Smooth muscle cell (in vitro differentiated cells): ENCODE measurements at regions not wholly inside any gene's neighbourhood (a gene's known extent, or its start where the extent isn't known, plus 50 kb on each side); places are given as distances from the start of the nearest gene placed in this dataset.
"Not testable (repeated sequence)": the region's sequence is repeated elsewhere in the genome, so short reads cannot be mapped to it uniquely, and the experiment has no call there.

Experiments used
- DNase-seq: peaks from one replicate; lab custom pipeline; 2025; ENCODE audit not compliant: unreplicated experiment; lab: John Stamatoyannopoulos, UW
- H2AFZ ChIP-seq: fragments of 200-600 bp; sonication (generic); 2 replicates; pipeline ENCODE4 v1.6.0; 2016; ENCODE audit warnings: antibody characterized with exemption, low read depth, mild to moderate bottlenecking
- H3F3A ChIP-seq: fragments of 200-600 bp; sonication (generic); 2 replicates; pipeline ENCODE4 v1.6.0; 2017; ENCODE audit warnings: antibody characterized with exemption, low read depth
- H3K27ac ChIP-seq: fragments of 200-600 bp; sonication (generic); 2 replicates; pipeline ENCODE4 v1.5.1; 2016; ENCODE audit warnings: low read depth, mild to moderate bottlenecking
- H3K27me3 ChIP-seq: fragments of 200-600 bp; sonication (generic); 2 replicates; pipeline ENCODE4 v1.6.1; 2016; ENCODE audit warnings: low read depth, mild to moderate bottlenecking
- H3K36me3 ChIP-seq: fragments of 200-600 bp; sonication (generic); 2 replicates; pipeline ENCODE4 v1.5.1; 2016; ENCODE audit warnings: low read depth
- H3K4me1 ChIP-seq: fragments of 200-600 bp; sonication (generic); 2 replicates; pipeline ENCODE4 v1.5.1; 2016; ENCODE audit warnings: low read depth
- H3K4me2 ChIP-seq: fragments of 200-600 bp; sonication (generic); 2 replicates; pipeline ENCODE4 v1.6.0; 2016; ENCODE audit warnings: mild to moderate bottlenecking
- H3K4me3 ChIP-seq: fragments of 200-600 bp; sonication (generic); 2 replicates; pipeline ENCODE4 v1.5.1; 2016; ENCODE audit warnings: mild to moderate bottlenecking
- H3K79me2 ChIP-seq: fragments of 200-600 bp; sonication (generic); 2 replicates; pipeline ENCODE4 v1.6.0; 2016; ENCODE audit warnings: low read depth, mild to moderate bottlenecking
- H3K9ac ChIP-seq: fragments of 200-600 bp; sonication (generic); 2 replicates; pipeline ENCODE4 v1.6.0; 2016; ENCODE audit warnings: low read depth
- H3K9me3 ChIP-seq: fragments of 200-600 bp; sonication (generic); replicated peaks from 2 replicates; pipeline ENCODE4 v1.5.1; 2016; ENCODE audit warnings: low read depth
- H4K20me1 ChIP-seq: fragments of 200-600 bp; sonication (generic); 2 replicates; pipeline ENCODE4 v1.6.0; 2016; ENCODE audit warnings: low read depth
- WGBS: methylation state at CpG from one replicate; pipeline ENCODE4 v1.1.7; 2016; ENCODE audit warnings: low lambda C conversion rate; 5-methylcytosine and 5-hydroxymethylcytosine counted together

GRCh38 chr20:64327223-64327549 is 71.6 kb downstream of the PCMTD2 start:
- not testable (repeated sequence) for H2AFZ ChIP-seq, H3K9me3 ChIP-seq, H3K4me1 ChIP-seq, H4K20me1 ChIP-seq, H3K36me3 ChIP-seq, H3K79me2 ChIP-seq, H3F3A ChIP-seq, H3K4me3 ChIP-seq, H3K27me3 ChIP-seq, H3K4me2 ChIP-seq, H3K9ac ChIP-seq, DNase-seq, H3K27ac ChIP-seq
- 32% methylated on average over 13 of the region's 15 CpGs for WGBS

- not testable (repeated sequence) for H3K36me3 ChIP-seq, H3K9ac ChIP-seq, H3K27me3 ChIP-seq, H2AFZ ChIP-seq, DNase-seq, H3K4me1 ChIP-seq, H3K9me3 ChIP-seq, H3F3A ChIP-seq, H3K79me2 ChIP-seq, H4K20me1 ChIP-seq
- Histone ChIP-seq H3K4me2 (peak overlapping the region; percentile 89), H3K4me3 (peak overlapping the region; percentile 45), H3K27ac (peak overlapping the region; percentile 90)
- WGBS = 0% methylated on average over 31 of the region's 74 CpGs
These were observed 72.2 kb downstream of the PCMTD2 start for GRCh38 chr20:64327550-64328317.

- not testable (repeated sequence) for H3K9me3 ChIP-seq, H3K36me3 ChIP-seq, H3K4me1 ChIP-seq, H4K20me1 ChIP-seq, DNase-seq, H2AFZ ChIP-seq, H3K79me2 ChIP-seq, H3K27me3 ChIP-seq, H3F3A ChIP-seq
- H3K27ac ChIP-seq = peak overlapping the region; percentile 90
- peak overlapping the region; percentile 89 for H3K4me2 ChIP-seq
- peak overlapping the region; percentile 45 for H3K4me3 ChIP-seq
- H3K9ac ChIP-seq = peak overlapping the region; percentile 78
- 26% methylated on average over 9 of the region's 9 CpGs for WGBS
These were observed 73.2 kb downstream of the PCMTD2 start for GRCh38 chr20:64328595-64329250.

GRCh38 chr20:64332627-64333026 is 77.1 kb downstream of the PCMTD2 start:
- not testable (repeated sequence) for H3K9me3 ChIP-seq, H3K27me3 ChIP-seq, H4K20me1 ChIP-seq, H3K27ac ChIP-seq, H3K4me3 ChIP-seq, H3K9ac ChIP-seq, H3K4me1 ChIP-seq, H3K36me3 ChIP-seq, H3F3A ChIP-seq, DNase-seq, H3K4me2 ChIP-seq, H2AFZ ChIP-seq, H3K79me2 ChIP-seq
